ENCODE measurements at regions not wholly inside any gene's neighbourhood (a gene's known extent, or its start where the extent isn't known, plus 50 kb on each side); places are given as distances from the start of the nearest gene placed in this dataset.

GRCh38 chr7:69540287-69540686 is 58.0 kb upstream of the AUTS2 start:
- H3K4me1 ChIP-seq (replicated peaks in 1 of 4; ENCODE audit: control insufficient read depth in 3 of 4, insufficient read depth in 4 of 4, low read length in 3 of 4) = no peaks in the 10 kb centered on the region
- H3K9ac ChIP-seq (replicated peaks in 1 of 4; ENCODE audit: extremely low read depth in 1 of 4, low read depth in 3 of 4, low read length in 3 of 4) = no peak overlapping the region
- H3K79me2 ChIP-seq (ENCODE audit: control insufficient read depth in 1 of 2, insufficient read depth in 2 of 2, low read length in 2 of 2) = no peaks in the 10 kb centered on the region
- H3K18ac ChIP-seq (ENCODE audit: extremely low read depth, low read length) = no peak overlapping the region
- ChIA-PET POLR2A (ENCODE audit: partially characterized antibody) (no interaction called here), CTCF (ENCODE audit: partially characterized antibody) (no interaction called here)
- no peak overlapping the region for H2BK12ac ChIP-seq (ENCODE audit: low read depth, low read length)
- H2AK5ac ChIP-seq (ENCODE audit: low read depth, low read length) = no peak overlapping the region
- H2BK15ac ChIP-seq (ENCODE audit: low read length) = no peak overlapping the region
- no peaks in the 10 kb centered on the region for H4K20me1 ChIP-seq (replicated peaks in 1 of 2; ENCODE audit: control insufficient read depth in 1 of 2, insufficient read depth in 2 of 2, low read length in 2 of 2)
- no peak overlapping the region for H2AFZ ChIP-seq (ENCODE audit: low read length)
- no peak overlapping the region for H3K4me2 ChIP-seq (ENCODE audit: insufficient read depth in 1 of 2, low read depth in 2 of 2, low read length in 2 of 2)
- H4K91ac ChIP-seq (replicated peaks; ENCODE audit: insufficient read length, low read length) = no peak overlapping the region
- H2BK20ac ChIP-seq (ENCODE audit: low read length) = no peak overlapping the region
- H3K23ac ChIP-seq (ENCODE audit: insufficient read length) = no peak overlapping the region
- H4K8ac ChIP-seq (ENCODE audit: extremely low read depth, insufficient read depth, low read length) = no peak overlapping the region
- H3K27me3 ChIP-seq (replicated peaks in 1 of 4; ENCODE audit: control insufficient read depth in 3 of 4, extremely low read depth in 1 of 4, insufficient read depth in 3 of 4, low read length in 3 of 4) = no peaks in the 10 kb centered on the region
- 85% methylated on average over 3 of the region's 3 CpGs; no CpG with 5 or more reads in 1 of the 2 experiments for WGBS, 2 experiments (ENCODE audit: extremely low coverage in 1 of 2, insufficient coverage in 1 of 2, insufficient read length in 1 of 2, insufficient replicate concordance in 2 of 2, low coverage in 1 of 2, low lambda C conversion rate in 2 of 2, missing lambda C conversion rate in 1 of 2)
- H4K5ac ChIP-seq (ENCODE audit: insufficient read length, low read depth, low read length) = no peak overlapping the region
- H3K4ac ChIP-seq (replicated peaks; ENCODE audit: insufficient read length, low read depth, low read length) = no peak overlapping the region
- no peak overlapping the region for H2BK5ac ChIP-seq (ENCODE audit: low read depth, low read length)
- no peak overlapping the region for H3K27ac ChIP-seq (ENCODE audit: low read depth, low read length)
- H3K14ac ChIP-seq (ENCODE audit: insufficient read length) = no peak overlapping the region
- H3K56ac ChIP-seq (replicated peaks; ENCODE audit: insufficient read length, low read depth, low read length) = no peak overlapping the region
- no peak overlapping the region for H2BK120ac ChIP-seq (replicated peaks; ENCODE audit: low read depth, low read length)
- TF ChIP-seq SP1 (IDR thresholded peaks at IDR 0.05; ENCODE audit: low read depth, low read length) (no peak), GTF2F1 (IDR thresholded peaks at IDR 0.05; ENCODE audit: borderline replicate concordance, low read depth, low read length) (no peak), FOSL1 (IDR thresholded peaks at IDR 0.05; ENCODE audit: insufficient read depth, low read depth, low read length) (no peak), BCL11A (IDR thresholded peaks at IDR 0.05; ENCODE audit: low read depth in 2 of 2, low read length in 2 of 2) (no peak), RNF2 (IDR thresholded peaks at IDR 0.05; ENCODE audit: borderline replicate concordance, low read depth, low read length, missing control alignments, poor library complexity, severe bottlenecking) (no peak), ATF3 (IDR thresholded peaks at IDR 0.05; ENCODE audit: insufficient read depth, low read depth, low read length) (no peak), E2F6 (IDR thresholded peaks at IDR 0.05) (no peak)
- FAIRE-seq (no peak), DNase-seq (ENCODE audit: low read depth in 1 of 2, low spot score in 2 of 2) (no peak)
- H3K9me3 ChIP-seq (ENCODE audit: insufficient read depth in 2 of 2, low read depth in 1 of 2, low read length in 1 of 2) = no peaks in the 10 kb centered on the region
- H3K4me3 ChIP-seq (ENCODE audit: extremely low read depth in 1 of 4, insufficient read depth in 2 of 4, low read depth in 3 of 4, low read length in 4 of 4) = no peak overlapping the region
- no peaks in the 10 kb centered on the region for H3K36me3 ChIP-seq (ENCODE audit: control insufficient read depth in 2 of 4, insufficient read depth in 4 of 4, low read length in 3 of 4)
- H3K23me2 ChIP-seq (ENCODE audit: low read depth, low read length) = no peaks in the 10 kb centered on the region
- no peaks in the 10 kb centered on the region for H3K79me1 ChIP-seq (ENCODE audit: low read depth, low read length)

Data from H1 (cell line).